H9 (cell line): ENCODE measurements at regions not wholly inside any gene's neighbourhood (a gene's known extent, or its start where the extent isn't known, plus 50 kb on each side); places are given as distances from the start of the nearest gene placed in this dataset.
"Not testable (repeated sequence)": the region's sequence is repeated elsewhere in the genome, so short reads cannot be mapped to it uniquely, and the experiment has no call there.

Experiments
- DNase-seq: peaks from one replicate; pipeline ENCODE4 v3.0.0-alpha.2; 2017
- H2AFZ ChIP-seq: one replicate; pipeline ENCODE4 v1.6.1; 2013; ENCODE audit warnings: mild to moderate bottlenecking, low read length, control low read depth, moderate library complexity
- H2AK5ac ChIP-seq: 2 replicates; pipeline ENCODE4 v1.6.1; 2013; ENCODE audit warnings: low read length, control low read depth, mixed read lengths; ENCODE audit not compliant: insufficient read length
- H2BK120ac ChIP-seq: one replicate; pipeline ENCODE4 v1.6.1; 2013; ENCODE audit warnings: low read depth, mild to moderate bottlenecking, low read length, control low read depth, inconsistent platforms; ENCODE audit not compliant: poor library complexity, severe bottlenecking
- H2BK12ac ChIP-seq: 2 replicates; pipeline ENCODE4 v1.6.1; 2013; ENCODE audit warnings: low read length, control low read depth, mixed read lengths, low read depth; ENCODE audit not compliant: insufficient read length
- H2BK15ac ChIP-seq: 2 replicates; pipeline ENCODE4 v1.6.1; 2013; ENCODE audit warnings: low read depth, low read length, control low read depth
- H2BK20ac ChIP-seq: one replicate; pipeline ENCODE4 v1.6.1; 2013; ENCODE audit warnings: low read depth, mild to moderate bottlenecking, low read length, control low read depth, inconsistent platforms; ENCODE audit not compliant: poor library complexity, severe bottlenecking
- H2BK5ac ChIP-seq: 2 replicates; pipeline ENCODE4 v1.6.1; 2013; ENCODE audit warnings: low read length, control low read depth, mixed read lengths; ENCODE audit not compliant: insufficient read length
- H3K14ac ChIP-seq: 2 replicates; pipeline ENCODE4 v1.6.1; 2013; ENCODE audit warnings: low read length, control low read depth; ENCODE audit not compliant: insufficient read depth
- H3K18ac ChIP-seq: 2 replicates; pipeline ENCODE4 v1.6.1; 2013; ENCODE audit warnings: low read depth, mild to moderate bottlenecking, mixed read lengths, low read length, control low read depth; ENCODE audit not compliant: insufficient read length
- H3K23ac ChIP-seq: 2 replicates; pipeline ENCODE4 v1.6.1; 2013; ENCODE audit warnings: low read length, control low read depth, mixed read lengths, low read depth; ENCODE audit not compliant: insufficient read length
- H3K23me2 ChIP-seq: 2 replicates; pipeline ENCODE4 v1.6.1; 2013; ENCODE audit warnings: low read depth, mild to moderate bottlenecking, mixed read lengths, low read length, control low read depth; ENCODE audit not compliant: insufficient read length, poor library complexity, severe bottlenecking
- H3K27ac ChIP-seq: 2 replicates; pipeline ENCODE4 v1.5.1; 2013; ENCODE audit warnings: low read length, control low read depth, mixed read lengths, low read depth; ENCODE audit not compliant: insufficient read length
- H3K27me3 ChIP-seq: 2 replicates; pipeline ENCODE4 v1.6.1; 2013; ENCODE audit warnings: low read length, control low read depth, inconsistent platforms; ENCODE audit not compliant: insufficient read depth
- H3K4ac ChIP-seq: 2 replicates; pipeline ENCODE4 v1.6.1; 2013; ENCODE audit warnings: low read depth, mild to moderate bottlenecking, control low read depth, inconsistent platforms, low read length, moderate library complexity
- H3K4me1 ChIP-seq: 2 replicates; pipeline ENCODE4 v1.6.1; 2013; ENCODE audit warnings: low read length, control low read depth, inconsistent platforms; ENCODE audit not compliant: insufficient read depth
- H3K4me2 ChIP-seq: 2 replicates; pipeline ENCODE4 v1.6.1; 2013; ENCODE audit warnings: low read length, control low read depth, mixed read lengths; ENCODE audit not compliant: insufficient read length, insufficient read depth
- H3K56ac ChIP-seq: 2 replicates; pipeline ENCODE4 v1.6.1; 2013; ENCODE audit warnings: low read depth, mild to moderate bottlenecking, mixed read lengths, low read length, control low read depth; ENCODE audit not compliant: insufficient read length
- H3K79me1 ChIP-seq: 2 replicates; pipeline ENCODE4 v1.6.1; 2013; ENCODE audit warnings: low read depth, mild to moderate bottlenecking, moderate library complexity, low read length, control low read depth, inconsistent platforms; ENCODE audit not compliant: insufficient read depth, poor library complexity, severe bottlenecking
- H3K79me2 ChIP-seq: 2 replicates; pipeline ENCODE4 v1.6.1; 2013; ENCODE audit warnings: low read length, control low read depth, inconsistent platforms; ENCODE audit not compliant: insufficient read depth
- H3K9ac ChIP-seq: 2 replicates; pipeline ENCODE4 v1.6.1; 2013; ENCODE audit warnings: low read length, control low read depth, mixed read lengths; ENCODE audit not compliant: insufficient read length; ENCODE audit errors: extremely low read depth
- H3K9me3 ChIP-seq: one replicate; pipeline ENCODE4 v1.6.1; 2013; ENCODE audit warnings: low read depth, low read length, inconsistent platforms; ENCODE audit not compliant: control insufficient read depth
- H3T11ph ChIP-seq: one replicate; pipeline ENCODE4 v1.6.1; 2013; ENCODE audit warnings: mild to moderate bottlenecking, low read length, control low read depth, inconsistent platforms
- H4K20me1 ChIP-seq: one replicate; pipeline ENCODE4 v1.6.1; 2013; ENCODE audit not compliant: control insufficient read depth, insufficient read length, insufficient read depth
- H4K5ac ChIP-seq: 2 replicates; pipeline ENCODE4 v1.6.1; 2013; ENCODE audit warnings: low read depth, mild to moderate bottlenecking, mixed read lengths, low read length, control low read depth; ENCODE audit not compliant: insufficient read length
- H4K8ac ChIP-seq: replicated peaks from 2 replicates; pipeline ENCODE4 v1.6.1; 2013; ENCODE audit warnings: low read length, control low read depth, mixed read lengths, low read depth; ENCODE audit not compliant: insufficient read length
- H4K91ac ChIP-seq: 2 replicates; pipeline ENCODE4 v1.6.1; 2013; ENCODE audit warnings: low read depth, mild to moderate bottlenecking, moderate library complexity, mixed read lengths, low read length, control low read depth; ENCODE audit not compliant: insufficient read length
- H3K27ac Mint-ChIP-seq, 3 experiments: 2 replicates in 2 of 3; 3 replicates in 1 of 3; pipeline ENCODE4 v1.8.0; 2020 to 2021; ENCODE audit warnings: mixed read lengths in 3 of 3, mild to moderate bottlenecking in 1 of 3, moderate library complexity in 1 of 3
- H3K27me3 Mint-ChIP-seq: 2 replicates; pipeline ENCODE4 v1.8.0; 2021; ENCODE audit warnings: low read depth, mild to moderate bottlenecking, moderate library complexity, mixed read lengths
- H3K36me3 Mint-ChIP-seq, 3 experiments: 2 replicates in 2 of 3; 3 replicates in 1 of 3; pipeline ENCODE4 v1.8.0; 2020 to 2021; ENCODE audit warnings: low read depth in 3 of 3, mixed read lengths in 3 of 3; ENCODE audit not compliant: insufficient read depth in 1 of 3
- H3K4me1 Mint-ChIP-seq, 2 experiments: 2 replicates each; pipeline ENCODE4 v1.8.0; 2020; ENCODE audit warnings: mixed read lengths in 2 of 2
- H3K4me3 Mint-ChIP-seq, 2 experiments: 2 replicates in 1 of 2; 3 replicates in 1 of 2; pipeline ENCODE4 v1.8.0; 2020 to 2021; ENCODE audit warnings: mild to moderate bottlenecking in 2 of 2, mixed read lengths in 2 of 2, moderate library complexity in 1 of 2
- H3K9me3 Mint-ChIP-seq, 2 experiments: 2 replicates in 1 of 2; 3 replicates in 1 of 2; pipeline ENCODE4 v1.8.0; 2020; ENCODE audit warnings: mild to moderate bottlenecking in 2 of 2, mixed read lengths in 2 of 2, moderate library complexity in 1 of 2
- WGBS: extraction: QIAGEN DNeasy Blood & Tissue Kit; methylation state at CpG from one replicate; pipeline ENCODE4 v1.1.7; 2013; ENCODE audit warnings: missing lambda C conversion rate, low lambda C conversion rate, mixed read lengths; ENCODE audit not compliant: insufficient read length; ENCODE audit errors: extremely low coverage; 5-methylcytosine and 5-hydroxymethylcytosine counted together

DNA sequence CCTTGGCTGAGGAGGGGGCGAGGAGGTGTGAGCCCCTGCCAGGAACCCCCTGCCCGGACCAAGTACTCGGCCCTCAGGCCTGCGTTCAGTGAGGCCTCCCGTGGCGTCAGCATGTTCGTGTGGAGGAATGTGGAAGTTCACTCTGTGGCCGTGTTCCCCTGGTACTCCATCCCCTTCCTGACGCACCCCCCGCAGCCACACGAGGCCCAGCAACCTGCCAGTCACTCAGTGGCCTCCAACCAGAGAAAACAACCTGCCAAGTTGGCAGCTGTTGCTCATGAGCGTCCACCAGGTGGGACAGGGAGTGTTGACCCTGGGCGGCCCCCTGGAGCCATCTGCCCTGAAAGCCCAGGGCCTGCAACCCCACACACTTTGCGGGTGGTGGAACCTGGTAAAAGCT lies 205.4 kb downstream of the CEP170 start:
- not testable (repeated sequence) for H2BK20ac ChIP-seq, H3K56ac ChIP-seq, H3K14ac ChIP-seq, H3K9ac ChIP-seq, H3K9me3 ChIP-seq, H2BK120ac ChIP-seq, H3K23me2 ChIP-seq, H3K27ac ChIP-seq, H3K27ac Mint-ChIP-seq, H4K91ac ChIP-seq, H4K5ac ChIP-seq, DNase-seq, H3K4me3 Mint-ChIP-seq, H3K27me3 Mint-ChIP-seq, H3K27me3 ChIP-seq, H2AK5ac ChIP-seq, H3K18ac ChIP-seq, H4K20me1 ChIP-seq, H3K4me1 ChIP-seq, H3K4me1 Mint-ChIP-seq, H3K4me2 ChIP-seq, H3K36me3 Mint-ChIP-seq, H3K79me1 ChIP-seq, H3K9me3 Mint-ChIP-seq, H2BK15ac ChIP-seq, H2AFZ ChIP-seq, H4K8ac ChIP-seq, H3K79me2 ChIP-seq, H3T11ph ChIP-seq, H3K23ac ChIP-seq, H2BK5ac ChIP-seq, H3K4ac ChIP-seq, H2BK12ac ChIP-seq
- WGBS = no CpG with 5 or more reads among the region's 14 CpGs

DNA sequence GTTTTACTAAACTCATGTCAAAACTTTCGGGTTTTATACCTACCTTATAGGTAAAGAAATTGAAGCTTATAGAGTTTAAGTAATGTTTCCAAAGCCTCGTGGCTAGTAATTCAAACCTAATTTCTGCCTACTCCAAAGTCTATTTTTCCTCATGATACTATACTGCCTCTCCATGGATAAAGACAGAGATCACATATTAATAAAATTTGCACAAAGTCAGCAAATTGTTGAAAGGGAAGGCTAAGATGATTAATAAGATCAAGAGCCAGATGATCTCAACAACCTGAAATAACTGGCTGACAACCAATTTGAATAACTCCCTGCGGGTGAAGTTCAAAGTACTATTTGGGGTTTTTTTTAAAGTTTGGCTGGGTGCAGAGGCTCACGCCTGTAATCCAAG lies 233.7 kb downstream of the CEP170 start:
- not testable (repeated sequence) for H3K4me2 ChIP-seq, H3K56ac ChIP-seq, H2BK12ac ChIP-seq, H4K20me1 ChIP-seq, DNase-seq, H3K9me3 ChIP-seq, H3K9ac ChIP-seq, H3K4ac ChIP-seq, H4K8ac ChIP-seq, H3K79me2 ChIP-seq, H2AK5ac ChIP-seq, H3K27me3 ChIP-seq, H4K91ac ChIP-seq, H3K27me3 Mint-ChIP-seq, H3K4me3 Mint-ChIP-seq, H3K79me1 ChIP-seq, H2BK5ac ChIP-seq, H3K4me1 Mint-ChIP-seq, H3K23ac ChIP-seq, H3T11ph ChIP-seq, H3K23me2 ChIP-seq, H3K18ac ChIP-seq, H2BK20ac ChIP-seq, H3K14ac ChIP-seq, H4K5ac ChIP-seq, H3K27ac ChIP-seq, H3K9me3 Mint-ChIP-seq, H2AFZ ChIP-seq, H2BK120ac ChIP-seq, H3K4me1 ChIP-seq, H3K27ac Mint-ChIP-seq, H2BK15ac ChIP-seq, H3K36me3 Mint-ChIP-seq
- no CpG with 5 or more reads among the region's 4 CpGs for WGBS
